GM12878 (cell line): ENCODE measurements at regions not wholly inside any gene's neighbourhood (a gene's known extent, or its start where the extent isn't known, plus 50 kb on each side); places are given as distances from the start of the nearest gene placed in this dataset.

Source experiments
- ATAC-seq: fragments of 200-7000 bp; cut with Tn5 transposase; 3 replicates; pipeline ENCODE4 v1.9.1; 2020; ENCODE audit warnings: mild to moderate bottlenecking, moderate library complexity
- BruUV-seq: library from RNA; stranded (reverse); fragments of 400-500 nt; replicated peaks from 2 replicates; lab custom pipeline; 2021; lab: Mats Ljungman, UMichigan
- CTCF ChIA-PET: fragments of 300-600 bp; sonication (Branson Sonifier 250); formaldehyde crosslinking; extraction: SDS; loops from one replicate; lab custom pipeline; 2021; ENCODE audit warnings: inconsistent platforms; lab: Yijun Ruan, JAX
- POLR2A ChIA-PET: fragments of 350-600 bp; formaldehyde crosslinking; extraction: SDS; loops from one replicate; lab custom pipeline; 2021; ENCODE audit warnings: inconsistent platforms; lab: Charles Lee
- RAD21 ChIA-PET: fragments of 300-600 bp; sonication (Branson Sonifier 250); formaldehyde crosslinking; loops from one replicate; lab custom pipeline; 2023; ENCODE audit warnings: antibody characterized with exemption; ENCODE audit not compliant: unreplicated experiment; lab: Charles Lee
- SMC1A ChIA-PET: fragments of 300-600 bp; sonication (Branson Sonifier 250); formaldehyde crosslinking; loops from one replicate; lab custom pipeline; 2023; ENCODE audit not compliant: unreplicated experiment, uncharacterized antibody; lab: Charles Lee
- DNase-seq: peaks from one replicate; pipeline ENCODE4 v3.0.0-alpha.2; 2011; ENCODE audit warnings: low read depth, low spot score
- FAIRE-seq: peaks from 3 replicates; lab custom pipeline; 2011; peaks lifted over from hg19 to GRCh38; lab: Jason Lieb, UNC
- H2AFZ ChIP-seq: 2 replicates; pipeline ENCODE4 v1.6.0; 2011; ENCODE audit warnings: low read depth, low read length, control low read depth; ENCODE audit not compliant: control insufficient read depth
- H3K27ac ChIP-seq: 2 replicates; pipeline ENCODE4 v1.5.1; 2011; ENCODE audit warnings: control low read depth; ENCODE audit not compliant: control insufficient read depth, insufficient read depth
- H3K27me3 ChIP-seq, 2 experiments: replicated peaks in 1 of 2; 2 replicates each; pipeline versions ENCODE4 v1.6.0 to v1.6.1; 2011; ENCODE audit warnings: low read length in 1 of 2; ENCODE audit not compliant: control insufficient read depth in 2 of 2, insufficient read depth in 2 of 2
- H3K36me3 ChIP-seq, 2 experiments: 2 replicates each; pipeline ENCODE4 v1.5.1; 2011; ENCODE audit warnings: low read length in 1 of 2; ENCODE audit not compliant: control insufficient read depth in 2 of 2, insufficient read depth in 2 of 2
- H3K4me1 ChIP-seq: 2 replicates; pipeline ENCODE4 v1.6.1; 2011; ENCODE audit warnings: mild to moderate bottlenecking, low read length, moderate library complexity, mixed read lengths; ENCODE audit not compliant: control insufficient read depth, insufficient read depth
- H3K4me2 ChIP-seq: 2 replicates; pipeline ENCODE4 v1.6.0; 2011; ENCODE audit warnings: control low read depth; ENCODE audit not compliant: control insufficient read depth, insufficient read depth
- H3K4me3 ChIP-seq: fragments of 200-600 bp; sonication (generic); 2 replicates; pipeline ENCODE4 v1.5.1; 2016
- H3K79me2 ChIP-seq: 2 replicates; pipeline ENCODE4 v1.6.0; 2011; ENCODE audit warnings: low read length; ENCODE audit not compliant: control insufficient read depth, insufficient read depth
- H3K9ac ChIP-seq: 2 replicates; pipeline ENCODE4 v1.8.0; 2011; ENCODE audit warnings: low read length, control low read depth, mixed read lengths; ENCODE audit not compliant: control insufficient read depth, insufficient read depth
- H3K9me3 ChIP-seq: replicated peaks from 3 replicates; pipeline ENCODE4 v1.5.1; 2011; ENCODE audit warnings: mild to moderate bottlenecking, low read length; ENCODE audit not compliant: control insufficient read depth, insufficient read depth
- H4K20me1 ChIP-seq: 2 replicates; pipeline ENCODE4 v1.6.0; 2011; ENCODE audit not compliant: control insufficient read depth, insufficient read depth
- CEBPB ChIP-seq, 2 experiments: fragments of 150-350 bp in 1 of 2; IDR thresholded peaks; 2 replicates each; pipeline ENCODE4 v1.6.1; 2012 to 2014; ENCODE audit warnings: low read depth in 2 of 2, low read length in 2 of 2, borderline replicate concordance in 1 of 2, inconsistent platforms in 1 of 2
- CHD1 ChIP-seq: IDR thresholded peaks from 2 replicates; pipeline ENCODE4 v1.6.1; 2012; ENCODE audit warnings: low read depth, low read length, improper control_type of control experiment
- CREM ChIP-seq: IDR thresholded peaks from 2 replicates; pipeline ENCODE4 v1.6.1; 2014; ENCODE audit warnings: antibody characterized with exemption, low read depth
- ESRRA ChIP-seq: IDR thresholded peaks from 2 replicates; pipeline ENCODE4 v1.6.1; 2012; ENCODE audit warnings: mild to moderate bottlenecking, low read length, improper control_type of control experiment
- HDAC6 ChIP-seq: fragments of 200-600 bp; sonication (generic); IDR thresholded peaks from one replicate; pipeline ENCODE4 v1.8.0; 2017; ENCODE audit warnings: antibody characterized with exemption; ENCODE audit not compliant: unreplicated experiment
- IKZF1 ChIP-seq: fragments of 450-650 bp; conservative IDR thresholded peaks from 2 replicates; pipeline ENCODE4 v1.6.1; 2017; ENCODE audit warnings: antibody characterized with exemption, mild to moderate bottlenecking
- MYB ChIP-seq: fragments of 150-350 bp; IDR thresholded peaks from 2 replicates; pipeline ENCODE4 v1.6.1; 2014; ENCODE audit warnings: mild to moderate bottlenecking, low read depth, low read length, borderline replicate concordance
- NFIC ChIP-seq: IDR thresholded peaks from 2 replicates; pipeline ENCODE4 v1.6.1; 2012; ENCODE audit warnings: low read depth, mild to moderate bottlenecking, inconsistent platforms, low read length, moderate library complexity
- NR2C1 ChIP-seq: fragments of 450-650 bp; IDR thresholded peaks from 2 replicates; pipeline ENCODE4 v1.6.1; 2017; ENCODE audit warnings: antibody characterized with exemption, mild to moderate bottlenecking, moderate library complexity
- PKNOX1 ChIP-seq: fragments of 450-650 bp; IDR thresholded peaks from 2 replicates; pipeline ENCODE4 v1.6.1; 2016; ENCODE audit warnings: mild to moderate bottlenecking
- POU2F2 ChIP-seq: IDR thresholded peaks from 3 replicates; pipeline ENCODE4 v1.6.1; 2011; ENCODE audit warnings: low read depth, mild to moderate bottlenecking, low read length, borderline replicate concordance
- RAD51 ChIP-seq: fragments of 450-650 bp; IDR thresholded peaks from 2 replicates; pipeline ENCODE4 v1.6.1; 2016; ENCODE audit warnings: moderate library complexity, mild to moderate bottlenecking, inconsistent platforms
- SIN3A ChIP-seq: IDR thresholded peaks from 2 replicates; pipeline ENCODE4 v1.6.1; 2012; ENCODE audit warnings: low read depth, low read length, improper control_type of control experiment
- SMC3 ChIP-seq: IDR thresholded peaks from 2 replicates; pipeline ENCODE4 v1.6.1; 2011; ENCODE audit warnings: low read length, improper control_type of control experiment, borderline replicate concordance
- SREBF1 ChIP-seq: IDR thresholded peaks from 2 replicates; pipeline ENCODE4 v1.6.1; 2012; ENCODE audit warnings: mild to moderate bottlenecking, low read length
- STAT3 ChIP-seq: IDR thresholded peaks from 2 replicates; pipeline ENCODE4 v1.6.1; 2011; ENCODE audit warnings: low read depth, low read length, improper control_type of control experiment
- WGBS: methylation state at CpG from one replicate; pipeline ENCODE4 v1.1.6; 2016; ENCODE audit warnings: low lambda C conversion rate; ENCODE audit not compliant: insufficient replicate concordance, insufficient coverage; ENCODE audit errors: missing lambda C conversion rate; 5-methylcytosine and 5-hydroxymethylcytosine counted together
- in situ Hi-C: fragments of 300-500 bp; cut with MboI; formaldehyde crosslinking; loops from 9 replicates; pipeline ENCODE4 v1.14.3; 2018; ENCODE audit warnings: mixed read lengths
- intact Hi-C: fragments of 100-400 bp; cut with micrococcal nuclease; formaldehyde crosslinking; loops from one replicate; pipeline ENCODE4 v1.14.2; 2022; ENCODE audit not compliant: unreplicated experiment
- TF ChIP-seq, protein P1 (sequence below): fragments of 450-650 bp; IDR thresholded peaks from 2 replicates; pipeline ENCODE4 v1.6.1; 2017; ENCODE audit warnings: mild to moderate bottlenecking, low read depth, inconsistent platforms; ENCODE audit not compliant: poor library complexity, severe bottlenecking
- TF ChIP-seq, protein P2 (sequence below): fragments of 450-650 bp; IDR thresholded peaks from 2 replicates; pipeline ENCODE4 v1.6.1; 2016; ENCODE audit warnings: mild to moderate bottlenecking

DNA sequence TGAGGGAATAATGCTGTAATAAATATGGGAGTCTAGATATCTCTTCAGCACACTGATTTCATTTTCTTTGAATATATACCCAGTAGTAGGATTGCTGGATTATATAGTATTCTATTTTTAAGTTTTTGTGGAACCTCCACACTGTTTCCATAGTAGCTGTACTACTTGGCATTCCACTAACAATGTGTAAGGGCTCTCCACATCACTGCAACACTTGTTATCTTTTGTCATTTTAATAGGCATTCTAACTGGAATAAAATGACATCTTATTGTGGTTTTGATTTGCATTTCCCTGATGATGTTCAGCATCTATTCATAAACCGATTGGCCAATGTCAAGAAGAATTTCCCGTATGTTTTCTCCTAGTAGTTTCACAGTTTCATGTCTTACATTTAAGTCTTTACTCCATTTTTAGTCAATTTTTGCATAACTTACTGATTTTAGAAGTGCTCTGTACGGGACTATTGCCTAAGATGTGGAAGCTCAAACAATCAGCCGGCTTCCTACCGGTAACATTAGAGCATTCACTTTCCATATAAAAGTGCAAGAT is 1078.8 kb downstream of the TAF11L14 start:
- TF ChIP-seq, protein P1, sequence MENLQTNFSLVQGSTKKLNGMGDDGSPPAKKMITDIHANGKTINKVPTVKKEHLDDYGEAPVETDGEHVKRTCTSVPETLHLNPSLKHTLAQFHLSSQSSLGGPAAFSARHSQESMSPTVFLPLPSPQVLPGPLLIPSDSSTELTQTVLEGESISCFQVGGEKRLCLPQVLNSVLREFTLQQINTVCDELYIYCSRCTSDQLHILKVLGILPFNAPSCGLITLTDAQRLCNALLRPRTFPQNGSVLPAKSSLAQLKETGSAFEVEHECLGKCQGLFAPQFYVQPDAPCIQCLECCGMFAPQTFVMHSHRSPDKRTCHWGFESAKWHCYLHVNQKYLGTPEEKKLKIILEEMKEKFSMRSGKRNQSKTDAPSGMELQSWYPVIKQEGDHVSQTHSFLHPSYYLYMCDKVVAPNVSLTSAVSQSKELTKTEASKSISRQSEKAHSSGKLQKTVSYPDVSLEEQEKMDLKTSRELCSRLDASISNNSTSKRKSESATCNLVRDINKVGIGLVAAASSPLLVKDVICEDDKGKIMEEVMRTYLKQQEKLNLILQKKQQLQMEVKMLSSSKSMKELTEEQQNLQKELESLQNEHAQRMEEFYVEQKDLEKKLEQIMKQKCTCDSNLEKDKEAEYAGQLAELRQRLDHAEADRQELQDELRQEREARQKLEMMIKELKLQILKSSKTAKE, result no peak
- TF ChIP-seq, protein P2, sequence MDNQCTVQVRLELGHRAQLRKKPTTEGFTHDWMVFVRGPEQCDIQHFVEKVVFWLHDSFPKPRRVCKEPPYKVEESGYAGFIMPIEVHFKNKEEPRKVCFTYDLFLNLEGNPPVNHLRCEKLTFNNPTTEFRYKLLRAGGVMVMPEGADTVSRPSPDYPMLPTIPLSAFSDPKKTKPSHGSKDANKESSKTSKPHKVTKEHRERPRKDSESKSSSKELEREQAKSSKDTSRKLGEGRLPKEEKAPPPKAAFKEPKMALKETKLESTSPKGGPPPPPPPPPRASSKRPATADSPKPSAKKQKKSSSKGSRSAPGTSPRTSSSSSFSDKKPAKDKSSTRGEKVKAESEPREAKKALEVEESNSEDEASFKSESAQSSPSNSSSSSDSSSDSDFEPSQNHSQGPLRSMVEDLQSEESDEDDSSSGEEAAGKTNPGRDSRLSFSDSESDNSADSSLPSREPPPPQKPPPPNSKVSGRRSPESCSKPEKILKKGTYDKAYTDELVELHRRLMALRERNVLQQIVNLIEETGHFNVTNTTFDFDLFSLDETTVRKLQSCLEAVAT, result no peak
- TF ChIP-seq RAD51 (no peak), STAT3 (no peak), ESRRA (no peak), SMC3 (no peak), NFIC (no peak), CEBPB (IDR thresholded peaks at IDR 0.05; ENCODE audit: borderline replicate concordance in 1 of 2, low read depth in 2 of 2, low read length in 2 of 2) (no peak), CHD1 (no peak), SIN3A (no peak), CREM (no peak), NR2C1 (no peak), SREBF1 (no peak), HDAC6 (no peak), POU2F2 (no peak), MYB (no peak), PKNOX1 (no peak), IKZF1 (no peak)
- no peaks in the 10 kb centered on the region; the same call in 2 of the 3 replicates for H3K9me3 ChIP-seq
- 31% methylated on average over 5 of the region's 5 CpGs for WGBS
- ChIA-PET CTCF (interaction anchor here (0.9 to 2.6 kb wide), 2 partner anchors 9 to 14 kb away, joined by 5 to 10 read pairs; no protein-coding TSS in a partner anchor), POLR2A (no interaction called here), SMC1A (interaction anchor here (0.9 to 2.1 kb wide), 5 partner anchors 8 to 57 kb away, joined by 3 to 5 read pairs (median 4); no protein-coding TSS in a partner anchor), RAD21 (no interaction called here)
- FAIRE-seq (no peak), DNase-seq (no peak), ATAC-seq (no peak)
- H3K9ac ChIP-seq, result no peak overlapping the region
- H3K4me3 ChIP-seq, result no peak overlapping the region
- intact Hi-C loops, result no loop called here
- no peak overlapping the region for H3K4me2 ChIP-seq
- no peak overlapping the region for H3K27ac ChIP-seq
- H3K36me3 ChIP-seq, result no peaks in the 10 kb centered on the region
- no peaks in the 10 kb centered on the region for H3K79me2 ChIP-seq
- no peak overlapping the region for H2AFZ ChIP-seq
- H3K27me3 ChIP-seq, result no peaks in the 10 kb centered on the region
- H4K20me1 ChIP-seq, result no peaks in the 10 kb centered on the region
- in situ Hi-C loops, result no loop called here
- H3K4me1 ChIP-seq, result no peaks in the 10 kb centered on the region
- no TSS peak for BruUV-seq
